HUDEP-2 (cell line): ENCODE measurements at regions not wholly inside any gene's neighbourhood (a gene's known extent, or its start where the extent isn't known, plus 50 kb on each side); places are given as distances from the start of the nearest gene placed in this dataset.

Experiments
- DNase-seq, 76 experiments: peaks; one replicate each; lab custom pipeline; 2025; ENCODE audit not compliant: unreplicated experiment in 76 of 76; lab: John Stamatoyannopoulos, UW

DNA sequence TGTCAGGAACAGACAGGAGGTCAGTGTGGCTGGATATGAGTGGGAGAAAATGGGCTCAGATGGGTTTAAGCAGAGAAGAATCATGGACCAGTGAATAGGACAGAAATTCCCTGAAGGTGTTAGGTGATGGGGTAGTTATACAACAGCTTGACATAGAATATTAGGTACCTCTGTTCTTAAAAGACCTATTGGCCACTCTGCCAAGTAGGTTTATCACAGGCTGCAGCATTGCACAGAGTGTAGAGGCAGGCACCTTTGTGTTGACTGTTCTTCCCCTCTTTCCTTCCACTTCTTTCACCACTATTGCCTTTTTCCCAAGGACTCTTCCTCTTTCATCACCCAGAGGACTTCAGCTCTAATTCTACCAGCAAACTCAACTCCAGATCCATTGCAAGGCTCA, 274.4 kb downstream of the CDCA7 start:
- DNase-seq: no peak

DNA sequence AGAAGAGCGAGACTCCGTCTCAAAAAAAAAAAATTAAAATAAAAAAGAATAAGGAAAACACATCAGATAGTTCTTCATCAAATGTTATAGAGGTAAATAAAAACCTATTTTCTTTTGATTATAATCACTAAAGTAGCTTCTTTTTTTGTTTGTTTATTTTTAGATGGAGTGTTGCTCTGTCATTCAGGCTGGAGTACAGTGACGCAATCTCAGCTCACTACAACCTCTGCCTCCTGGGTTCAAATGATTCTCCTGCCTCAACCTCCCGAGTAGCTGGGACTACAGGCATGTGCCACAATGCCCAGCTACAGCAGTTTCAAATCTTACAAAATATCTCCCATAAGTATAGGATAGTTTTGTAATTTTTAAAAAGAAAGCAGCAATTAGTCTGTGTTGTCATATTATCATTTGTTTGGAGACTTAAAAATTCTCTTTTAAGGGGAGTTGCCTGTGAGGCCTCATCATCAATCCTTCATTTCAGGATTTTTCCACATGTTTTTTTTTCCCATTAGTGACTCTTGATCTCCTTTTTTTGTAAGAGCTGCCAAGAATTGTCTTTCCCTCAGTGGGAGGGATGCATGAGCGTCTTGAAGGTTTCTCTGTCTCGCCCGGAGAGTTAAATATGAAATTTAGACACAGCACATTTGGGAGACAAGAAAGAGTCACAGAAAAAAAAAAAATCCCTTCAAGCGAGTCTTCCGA, 275.9 kb downstream of the CDCA7 start:
- DNase-seq: no peak

DNA sequence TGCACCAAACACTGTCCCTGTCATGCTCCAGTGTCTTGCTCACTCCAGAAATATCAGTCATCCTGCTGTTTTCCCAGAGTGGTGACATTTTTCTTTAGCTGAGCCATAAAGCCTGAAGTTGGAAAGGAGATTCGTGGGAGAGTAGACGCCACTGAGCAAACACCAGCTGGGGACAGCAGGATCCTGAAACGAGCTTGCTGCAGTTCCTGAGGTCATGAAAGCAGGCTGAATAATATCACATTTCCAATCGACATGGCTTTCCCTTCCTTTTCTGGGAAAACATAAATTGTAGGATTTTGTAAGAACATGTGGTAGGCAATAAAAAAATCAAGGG, 276.4 kb downstream of the CDCA7 start:
- DNase-seq: no peak

DNA sequence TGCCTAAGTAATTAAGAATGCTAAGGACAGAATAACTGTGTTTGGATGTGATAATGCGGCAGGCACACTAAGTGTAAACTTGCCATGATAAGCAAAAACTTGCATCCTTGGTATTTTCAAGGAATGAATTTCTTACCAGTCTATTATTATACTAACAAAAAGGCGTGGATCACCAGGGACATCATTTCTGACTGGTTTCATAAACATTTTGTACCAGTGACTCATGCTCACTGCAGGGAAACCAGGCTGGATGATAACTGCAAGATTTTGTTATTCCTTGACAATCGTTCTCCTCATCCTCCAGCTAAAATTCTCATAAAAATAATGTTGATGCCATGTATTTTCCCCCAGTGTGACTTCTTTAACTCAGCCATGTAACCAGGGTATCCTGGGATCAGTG, 289.5 kb downstream of the CDCA7 start:
- no peak for DNase-seq

DNA sequence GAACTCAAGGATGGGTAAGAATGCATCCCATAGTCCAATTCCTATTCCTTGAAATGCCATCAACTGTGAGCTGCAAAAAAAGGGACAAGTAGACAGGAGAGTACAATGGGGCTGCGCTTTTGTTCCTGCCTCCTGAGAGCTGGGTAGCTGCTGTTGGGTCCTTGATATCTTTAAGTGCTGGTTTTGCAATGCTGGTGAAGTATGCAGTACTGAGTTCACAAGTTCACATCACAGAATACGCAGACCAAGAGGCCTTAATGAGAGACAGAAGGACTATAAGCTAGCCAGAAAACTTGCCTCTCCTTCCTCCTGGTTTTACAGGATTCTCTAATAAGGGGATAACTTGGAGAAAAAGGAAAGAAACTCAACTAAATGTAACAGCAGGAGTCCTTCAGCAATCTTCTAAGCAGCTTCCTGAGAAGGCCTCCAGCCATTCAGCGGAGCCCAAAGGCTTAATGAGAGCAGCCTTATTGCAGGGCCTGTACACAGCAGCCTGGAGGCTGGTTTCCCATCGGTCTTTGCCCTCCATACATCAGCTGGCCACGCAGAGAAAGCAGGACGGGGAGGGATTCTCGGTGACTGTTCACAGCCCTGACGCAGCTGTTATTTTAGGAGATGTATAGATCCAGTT, 293.1 kb downstream of the CDCA7 start:
- DNase-seq: no peak

DNA sequence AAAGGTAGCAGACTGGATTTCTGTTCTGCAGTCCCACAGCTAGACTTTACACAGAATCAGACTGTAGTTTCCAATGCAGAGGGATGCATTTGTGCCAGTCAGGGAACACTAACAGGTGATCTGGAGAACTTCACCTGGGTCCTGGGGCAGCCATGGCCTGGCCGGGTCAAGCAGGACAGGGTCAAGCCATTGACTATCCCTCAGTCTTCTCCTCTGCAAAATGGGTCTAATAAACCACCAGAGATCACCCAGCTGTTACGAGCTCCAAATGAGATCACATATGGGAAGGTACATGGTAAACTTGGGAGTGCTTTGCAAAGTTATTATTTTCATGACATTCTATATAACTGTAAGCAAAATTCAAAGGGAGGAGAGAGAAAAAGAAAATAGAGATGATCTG, 294.1 kb downstream of the CDCA7 start:
- DNase-seq: no peak

DNA sequence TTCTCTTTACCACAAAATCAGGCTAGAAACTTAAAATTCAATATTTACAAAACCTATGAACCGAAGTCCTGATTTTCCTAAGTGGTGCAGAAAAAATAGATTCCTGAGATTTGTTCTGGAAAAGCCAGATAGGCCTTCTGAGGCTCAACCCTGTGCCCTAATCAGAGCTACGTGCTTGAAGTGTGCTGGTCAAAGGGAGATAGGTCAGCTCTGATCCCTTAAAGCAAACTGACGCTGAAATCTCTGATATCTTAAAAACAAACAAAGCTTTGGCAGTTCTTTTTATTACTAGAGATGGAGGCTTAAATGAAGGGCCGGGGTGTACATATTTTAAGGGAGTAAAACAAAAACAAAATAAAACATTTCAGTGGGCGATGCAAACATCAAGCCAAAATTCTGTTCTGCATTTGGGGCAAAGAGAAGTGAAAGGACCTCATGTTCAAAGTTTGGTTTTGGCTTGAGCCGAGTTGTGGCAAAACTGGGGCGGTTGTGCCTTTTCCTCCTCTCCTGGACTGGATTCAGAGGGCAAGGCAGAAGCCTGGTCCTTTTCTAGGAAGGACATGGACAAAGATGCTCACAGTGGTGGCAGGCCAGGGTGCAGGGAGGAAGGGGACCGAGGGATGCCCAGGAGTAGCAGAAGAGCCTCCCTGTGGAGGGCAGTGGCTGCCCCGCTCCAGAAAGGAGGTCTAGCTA, 295.0 kb downstream of the CDCA7 start:
- no peak for DNase-seq

DNA sequence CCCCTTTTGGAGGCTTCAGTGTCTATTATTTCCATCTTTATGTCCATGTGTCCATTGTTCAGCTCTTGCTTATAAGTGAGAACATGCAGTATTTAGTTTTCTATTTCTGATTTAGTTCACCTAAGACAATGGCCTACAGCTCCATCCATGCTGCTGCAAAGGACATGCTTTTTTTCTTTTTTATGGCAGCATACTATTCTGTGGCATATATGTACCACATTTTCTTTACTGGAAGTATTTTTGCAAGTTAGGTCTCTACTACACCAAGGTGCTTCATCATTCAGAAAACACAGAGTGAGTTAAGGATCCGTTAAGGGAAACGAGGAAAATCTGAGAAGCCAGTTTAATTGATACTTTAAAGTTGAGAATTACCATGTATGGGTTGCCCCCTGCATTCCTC, 297.2 kb downstream of the CDCA7 start:
- no peak for DNase-seq

DNA sequence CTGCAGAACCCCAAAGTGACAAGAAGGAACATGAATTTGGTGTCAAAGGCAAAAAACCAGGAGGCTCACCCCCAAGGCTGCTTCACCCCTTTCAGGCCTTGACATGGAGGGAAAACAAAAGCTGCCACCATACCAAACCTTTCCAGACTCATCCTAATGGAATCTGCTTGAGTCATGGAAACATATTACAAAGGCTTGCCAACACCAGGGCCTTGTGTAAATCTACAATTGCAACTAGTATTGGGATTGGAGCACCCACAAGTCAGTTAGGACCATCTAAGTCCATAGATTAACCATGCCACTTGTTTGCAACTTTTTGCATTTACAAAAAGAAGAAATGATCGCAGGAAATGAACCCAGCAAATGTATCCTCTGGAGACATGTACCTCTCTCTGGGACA, 297.6 kb downstream of the CDCA7 start:
- DNase-seq: no peak

DNA sequence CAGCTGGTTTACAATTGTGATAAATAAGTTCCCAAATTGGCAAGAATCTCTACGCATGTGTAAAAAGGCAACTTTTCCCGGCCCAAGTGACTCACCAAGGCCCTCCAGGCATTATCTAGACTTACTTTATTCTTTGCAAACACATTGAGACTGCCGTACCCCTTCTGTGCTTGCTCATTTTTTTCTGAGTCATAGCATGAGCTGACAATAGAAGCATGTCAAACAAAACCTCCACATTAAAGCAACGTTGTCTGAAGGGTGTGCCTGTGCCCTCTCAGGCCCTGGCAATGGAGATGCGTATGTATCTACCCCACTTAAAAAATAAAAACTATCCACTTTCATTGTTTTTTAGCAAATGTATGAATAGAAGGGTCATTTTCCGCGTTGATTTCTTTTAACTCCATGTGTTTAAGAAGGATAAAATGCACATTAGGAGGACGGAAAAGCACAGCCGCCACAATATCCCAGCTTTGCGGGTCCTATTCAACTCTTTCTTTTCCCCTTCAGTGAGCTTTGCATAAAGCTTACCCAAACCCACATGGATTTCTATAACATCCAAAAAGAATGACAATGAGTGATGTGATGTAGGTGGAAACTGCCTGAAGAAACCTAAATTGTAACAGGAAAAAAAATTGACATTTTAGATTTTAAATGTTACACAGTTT, 298.2 kb downstream of the CDCA7 start:
- no peak for DNase-seq

DNA sequence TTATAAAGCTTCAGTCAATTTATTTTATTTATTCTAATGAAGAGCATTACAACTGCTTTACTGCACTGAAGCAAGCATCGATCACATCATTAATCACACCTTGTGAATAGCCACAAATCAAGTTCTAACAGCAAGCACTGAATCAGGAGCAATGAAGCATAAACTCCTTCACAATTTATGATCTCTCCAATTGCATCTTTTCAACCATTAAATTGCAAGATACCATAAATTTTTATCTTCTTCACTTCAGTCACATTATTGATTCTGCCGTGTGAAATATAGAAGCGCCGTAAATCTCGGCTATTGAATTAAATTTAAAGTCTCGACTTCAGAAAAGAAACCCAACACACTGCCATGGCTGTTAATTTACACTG, 298.7 kb downstream of the CDCA7 start:
- no peak for DNase-seq

DNA sequence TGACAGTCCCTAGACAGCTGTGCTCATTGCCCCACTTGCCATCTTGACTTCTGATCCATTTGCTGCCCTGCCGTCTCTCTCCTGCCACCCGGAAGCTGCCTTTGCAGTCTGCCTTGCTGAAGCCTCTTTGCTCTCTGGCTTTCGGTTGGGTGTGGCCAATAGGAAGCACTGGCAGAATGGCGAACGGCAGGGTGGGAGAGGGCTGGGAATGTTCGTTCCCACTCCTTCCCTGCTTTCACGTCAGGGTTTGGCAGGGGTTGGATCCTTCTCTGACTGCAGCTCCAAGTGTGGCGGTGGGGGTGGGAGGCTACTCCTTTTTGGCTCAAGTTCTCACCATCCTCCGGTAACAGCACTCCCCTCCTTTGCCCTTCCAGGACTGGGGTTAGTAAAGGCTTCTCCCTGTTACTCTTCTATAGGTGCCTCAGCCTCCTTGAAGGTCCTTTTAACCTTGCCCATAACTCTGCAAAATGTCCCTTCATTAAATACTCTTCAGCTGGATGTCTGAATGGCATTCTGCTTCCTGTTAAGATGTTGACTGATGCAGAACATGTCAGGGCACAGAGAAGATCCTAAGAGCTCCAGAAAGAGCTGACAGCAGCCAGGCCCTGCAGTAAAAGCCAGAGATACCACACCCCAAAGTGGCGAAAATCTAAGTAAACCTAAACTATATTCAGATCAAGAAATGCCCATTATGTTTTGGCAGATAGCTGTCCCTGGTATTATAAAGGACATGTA, 299.7 kb downstream of the CDCA7 start:
- no peak for DNase-seq

DNA sequence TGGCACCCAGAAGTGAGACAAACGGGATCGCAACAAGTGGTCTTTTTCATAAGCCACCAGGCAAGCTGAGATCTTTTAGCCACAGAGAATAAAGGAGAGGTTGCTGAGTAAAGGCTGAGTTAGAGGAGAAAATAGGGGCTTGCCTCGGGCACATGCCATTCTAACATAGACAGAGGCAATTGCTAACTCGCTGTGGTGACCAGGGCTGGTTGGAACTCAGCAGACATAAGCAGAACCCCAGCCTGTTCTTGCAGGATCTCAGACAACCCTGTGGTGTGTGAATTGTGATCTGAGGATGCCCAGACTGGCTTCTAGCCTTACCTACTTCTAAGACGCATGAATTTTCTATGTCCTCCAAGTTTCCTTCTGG, 300.2 kb downstream of the CDCA7 start:
- DNase-seq: no peak

DNA sequence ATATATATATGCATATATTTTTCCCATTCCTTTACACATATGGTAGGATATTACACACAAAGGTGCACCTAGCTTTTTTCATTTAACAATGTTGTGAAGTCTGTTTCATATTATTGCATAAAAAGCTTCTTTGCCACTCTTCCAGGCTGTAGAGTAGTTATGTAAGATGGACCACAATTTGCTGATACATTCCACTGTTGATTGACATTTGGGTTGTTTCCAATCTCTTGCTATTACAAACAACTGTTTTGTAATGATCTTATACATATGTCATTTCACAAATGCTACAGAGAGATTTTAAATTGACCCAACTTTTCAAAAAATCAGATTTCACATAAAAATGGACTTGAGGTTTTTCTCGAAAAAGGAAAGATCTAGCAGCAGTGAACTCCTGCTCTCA, 301.4 kb downstream of the CDCA7 start:
- no peak for DNase-seq

DNA sequence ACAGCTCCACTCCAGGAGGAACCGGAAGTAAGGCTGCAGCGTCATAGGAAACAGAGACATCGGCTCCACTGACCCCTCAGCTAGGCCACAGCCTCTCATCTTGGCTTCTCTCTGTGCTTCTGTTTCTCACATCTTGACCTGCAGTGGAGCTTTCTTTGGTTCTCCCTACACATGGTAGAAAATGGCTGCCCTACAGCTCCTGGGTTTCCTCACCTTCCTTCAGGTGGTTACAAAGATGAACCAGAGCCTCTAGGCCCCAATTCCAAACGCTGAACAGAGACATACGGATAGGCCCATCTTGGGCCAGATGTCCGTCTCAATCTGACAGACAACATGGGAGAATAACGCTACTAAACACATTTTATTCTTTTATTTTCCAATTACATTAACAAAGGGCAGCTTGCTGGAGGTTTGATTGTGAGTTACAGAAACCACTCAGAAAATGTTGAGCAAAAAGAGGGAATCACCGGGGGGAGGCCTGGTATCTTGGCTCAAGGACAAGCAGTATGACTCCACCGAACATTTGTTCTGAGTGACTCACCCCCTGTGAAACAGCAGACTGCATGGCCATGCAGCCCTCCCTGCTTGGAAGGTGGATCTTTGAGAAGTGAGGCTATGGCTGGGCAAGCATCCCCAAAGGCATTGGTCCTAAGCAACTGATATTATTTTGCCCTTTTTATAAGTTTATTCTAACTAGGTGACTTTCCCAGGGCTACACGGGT, 303.5 kb downstream of the CDCA7 start:
- no peak for DNase-seq

DNA sequence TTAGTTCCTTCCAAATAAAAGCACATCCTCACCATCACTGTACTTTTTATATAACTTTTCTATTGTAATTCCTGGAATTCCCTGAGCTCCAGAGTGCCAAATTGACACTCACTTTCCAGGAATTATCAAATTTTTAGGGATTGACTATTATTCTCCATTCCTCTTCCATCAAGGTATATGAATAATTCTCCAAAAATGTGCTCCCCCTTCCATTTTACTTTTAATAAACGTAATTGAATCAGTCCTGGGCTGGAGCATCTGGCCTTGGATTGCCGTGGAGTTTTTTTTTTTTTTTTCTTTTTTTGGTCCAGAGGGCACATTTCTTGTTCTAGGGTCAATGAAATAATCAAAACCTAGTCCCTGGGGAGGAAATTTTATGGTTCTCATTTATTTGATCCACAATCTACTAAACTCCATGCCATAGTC, 304.3 kb downstream of the CDCA7 start:
- no peak for DNase-seq

DNA sequence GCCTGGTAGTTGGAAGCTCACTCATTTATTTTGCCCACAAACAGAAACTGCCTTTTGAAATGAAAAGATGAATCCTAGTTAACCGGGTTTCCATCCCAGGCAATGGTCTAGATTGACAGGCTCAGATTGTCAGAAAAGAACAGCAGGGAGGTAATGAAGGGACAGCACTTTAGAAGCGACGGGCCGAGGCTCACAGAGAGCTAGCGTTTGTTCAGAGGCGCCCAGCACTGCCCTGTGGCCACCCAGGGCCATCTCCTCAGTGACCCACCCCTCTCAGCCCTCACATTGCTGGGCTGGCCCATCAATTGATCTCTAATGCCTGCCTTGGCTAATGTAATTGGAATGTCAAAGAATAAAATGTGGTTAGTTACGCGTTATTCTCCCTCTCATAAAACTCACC, 304.8 kb downstream of the CDCA7 start:
- no peak for DNase-seq

DNA sequence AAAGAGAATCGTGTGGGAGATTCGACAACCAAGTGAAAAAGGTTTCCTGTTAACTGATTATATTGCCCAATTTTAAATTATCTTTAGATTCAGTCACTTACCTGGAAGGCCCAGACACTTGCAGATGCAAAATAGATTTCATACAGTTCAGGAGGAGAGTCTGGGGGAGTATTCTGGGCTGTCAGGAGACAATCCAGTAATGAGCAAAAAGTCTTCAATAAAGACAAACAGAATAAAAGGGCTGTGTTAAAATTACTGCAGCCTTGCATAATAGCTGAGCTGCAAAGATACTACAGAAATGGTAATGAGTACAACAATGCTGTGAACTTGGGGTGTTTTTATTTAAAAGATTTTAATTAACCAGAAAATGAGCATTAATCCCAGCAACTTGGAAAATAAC, 303.6 kb downstream of the SP3 start:
- DNase-seq: no peak

DNA sequence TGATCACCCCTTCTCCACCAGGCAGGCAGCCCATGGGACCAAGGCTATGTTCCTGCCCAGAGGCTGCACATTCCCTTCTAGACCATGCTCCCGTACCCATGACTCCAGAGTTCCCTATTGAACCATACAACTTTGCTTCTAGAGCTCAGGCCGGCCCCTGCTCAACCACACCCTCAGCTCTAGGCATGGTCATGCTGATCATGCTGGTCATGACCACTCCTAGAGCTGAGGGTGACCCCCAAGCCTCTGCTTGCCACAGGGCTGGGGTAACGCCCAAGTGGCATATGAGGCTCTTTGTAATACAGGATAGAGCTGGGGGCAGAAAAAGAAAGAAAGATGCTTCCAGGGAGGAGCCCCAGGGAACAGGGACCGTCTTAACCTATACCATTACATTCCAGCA, 301.8 kb downstream of the SP3 start:
- DNase-seq: no peak

DNA sequence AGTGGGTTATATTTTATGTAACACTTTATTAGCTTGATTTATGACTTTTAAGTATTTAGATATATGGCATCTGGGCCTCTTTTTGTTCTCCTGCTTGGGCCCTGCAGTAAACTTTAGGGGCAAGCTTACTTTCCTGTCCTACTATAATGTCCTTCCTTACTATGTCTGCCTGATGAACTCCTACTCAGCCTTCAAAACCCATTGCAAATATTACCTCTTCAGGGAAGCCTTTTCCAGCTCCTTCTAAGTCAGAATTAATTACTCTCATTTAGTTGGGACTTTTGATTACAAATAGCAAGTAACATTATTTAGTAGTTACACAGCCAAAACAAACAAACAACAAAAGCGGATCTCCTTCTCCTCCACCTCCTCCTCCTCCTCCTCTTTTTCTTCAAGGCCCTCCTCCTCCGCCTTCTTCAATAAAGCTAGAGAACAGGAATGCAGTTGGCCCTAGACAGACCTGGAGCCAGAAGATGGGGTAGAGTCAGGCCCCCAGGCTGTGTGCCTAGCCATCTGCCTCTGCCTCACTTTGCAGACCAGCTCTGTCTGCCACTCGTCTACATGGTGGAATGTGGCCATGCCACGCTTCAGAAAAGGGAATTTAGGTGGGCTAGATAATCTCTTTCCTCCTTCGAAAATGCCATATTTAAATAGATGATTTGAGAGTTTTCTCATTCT, 301.2 kb downstream of the SP3 start:
- DNase-seq: no peak
